COLO668 (cell line): ENCODE measurements at regions not wholly inside any gene's neighbourhood (a gene's known extent, or its start where the extent isn't known, plus 50 kb on each side); places are given as distances from the start of the nearest gene placed in this dataset.
A peak's percentile ranks its signal among the peaks of the same experiment; 100 is the strongest.

Experiments
- DNase-seq: peaks from one replicate; lab custom pipeline; 2025; ENCODE audit not compliant: unreplicated experiment; lab: John Stamatoyannopoulos, UW

GRCh38 chr9:108311745-108312144 lies 544.0 kb downstream of the ACTL7B start:
- DNase-seq = no peak

DNA sequence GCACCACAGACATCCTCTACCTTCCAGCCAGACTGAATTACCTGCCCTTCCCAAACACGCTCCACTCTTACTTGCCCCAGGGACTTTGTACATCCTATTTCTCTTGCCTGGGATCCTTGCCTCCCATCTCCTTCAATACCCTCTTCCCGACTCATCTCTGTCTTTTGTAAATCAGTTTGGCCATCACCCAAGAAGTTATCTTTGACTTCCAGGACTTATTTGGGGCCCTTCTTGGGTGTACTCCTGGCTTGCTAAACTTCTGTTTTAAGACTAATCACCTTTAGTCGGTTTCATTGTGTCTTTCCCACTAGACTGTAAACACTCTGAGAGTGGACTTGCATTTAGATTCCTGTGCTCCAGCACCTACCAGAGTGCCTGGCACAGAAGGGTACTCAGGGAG lies 545.6 kb downstream of the ACTL7B start:
- DNase-seq = no peak

DNA sequence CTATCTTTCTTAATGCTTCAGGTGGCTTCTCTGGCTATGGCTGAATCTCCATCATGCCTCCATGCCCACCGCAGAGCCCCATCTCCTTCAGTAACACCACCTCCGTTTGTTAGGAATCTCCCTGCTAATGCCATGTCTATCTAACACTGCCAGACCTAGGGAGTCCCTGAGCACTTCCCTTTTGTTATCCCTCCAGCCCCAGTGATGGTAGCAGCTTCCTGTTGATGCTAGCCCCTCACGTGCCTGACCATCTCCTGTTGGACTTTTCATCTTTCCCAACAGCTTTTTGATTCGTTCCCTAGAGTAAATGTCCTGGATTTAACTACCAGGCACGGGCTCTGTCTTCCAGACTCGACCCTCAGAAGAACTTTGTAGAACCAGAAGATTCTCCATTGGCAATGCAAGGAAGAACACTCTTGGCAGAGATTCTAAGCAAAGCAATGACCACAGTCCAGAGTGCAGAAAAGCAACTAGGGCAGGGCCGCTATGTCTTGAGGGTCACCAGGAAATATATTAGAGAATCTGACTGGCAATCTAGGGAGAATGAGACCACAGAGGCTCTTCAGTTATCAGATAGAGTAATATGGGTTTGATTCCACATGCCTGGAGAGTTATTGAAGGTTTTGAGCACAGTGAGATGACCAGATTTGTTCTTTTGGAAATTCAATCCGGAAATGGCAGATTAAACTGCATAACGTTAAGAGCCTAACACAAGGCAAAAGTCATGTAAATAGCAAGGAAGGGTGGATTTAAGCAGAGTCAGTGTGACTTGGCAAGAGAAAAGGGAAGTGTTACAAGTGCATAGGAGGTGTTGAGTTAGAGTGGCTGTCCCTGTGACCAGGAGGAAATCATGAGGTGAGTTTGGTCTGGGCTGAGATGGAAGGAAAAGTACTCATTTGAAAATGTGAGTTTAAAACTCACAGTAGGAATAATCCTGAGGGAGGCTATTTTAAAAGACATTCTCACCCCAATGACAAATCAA lies 555.2 kb downstream of the ACTL7B start:
- DNase-seq = no peak

DNA sequence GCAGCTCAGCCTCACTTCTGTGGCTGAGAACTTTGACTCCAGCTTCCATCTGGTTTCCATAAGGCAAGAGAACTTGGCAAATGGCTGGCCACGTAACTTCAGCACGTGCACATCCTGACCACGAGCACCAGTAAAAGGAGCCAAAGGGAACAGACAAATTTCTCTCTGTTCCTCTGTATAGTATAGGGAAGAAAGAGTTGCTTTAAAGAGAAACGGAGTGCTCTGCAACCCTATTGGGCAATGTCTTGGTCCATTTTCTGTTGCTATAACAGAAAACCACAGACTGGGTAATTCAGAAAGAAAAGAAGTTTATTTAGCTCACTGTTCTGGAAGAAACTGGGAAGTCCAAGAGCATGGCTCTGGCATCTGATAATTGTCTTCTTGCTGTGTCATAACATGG lies 558.7 kb downstream of the ACTL7B start:
- no peak for DNase-seq

- no peak for DNase-seq
Observed at GRCh38 chr9:108296056-108296455, 559.7 kb downstream of the ACTL7B start.

- no peak for DNase-seq
Observed at GRCh38 chr9:108291586-108291932, 564.2 kb downstream of the ACTL7B start.

DNA sequence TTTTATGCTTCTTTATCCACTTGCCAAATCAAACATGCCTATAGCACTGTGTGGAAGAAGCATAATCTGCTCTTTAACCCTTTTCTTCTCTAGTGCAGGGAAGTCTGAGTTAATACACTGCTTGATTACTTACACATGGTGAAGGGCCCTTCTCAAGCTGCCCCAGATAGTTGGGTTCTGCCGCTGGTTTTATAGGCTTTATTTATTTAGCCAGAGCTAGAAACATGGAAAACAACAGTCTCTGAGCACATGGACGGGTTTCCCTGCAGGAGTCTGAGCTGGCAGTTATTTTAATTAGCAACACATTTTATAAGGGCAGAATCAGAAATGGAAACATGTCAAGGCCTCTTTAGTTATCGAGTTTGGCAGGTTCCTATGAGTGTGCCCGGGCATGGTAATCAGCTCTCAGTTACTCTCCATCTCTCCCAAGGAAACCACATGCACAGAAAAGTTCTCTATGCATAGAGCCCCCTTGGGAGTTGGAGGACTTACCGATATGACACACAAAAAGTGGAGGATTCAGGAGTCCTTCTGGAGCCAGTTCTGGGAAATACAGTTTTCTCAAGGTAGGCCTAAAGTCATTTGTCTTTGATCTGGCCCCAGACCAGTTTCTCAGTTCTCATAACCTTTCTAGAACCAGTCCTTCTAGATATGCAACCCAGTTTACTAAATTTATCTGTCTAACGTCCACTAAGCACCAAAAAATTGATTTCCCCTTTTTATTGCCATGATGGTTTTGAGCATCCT lies 564.8 kb downstream of the ACTL7B start:
- DNase-seq = no peak

DNA sequence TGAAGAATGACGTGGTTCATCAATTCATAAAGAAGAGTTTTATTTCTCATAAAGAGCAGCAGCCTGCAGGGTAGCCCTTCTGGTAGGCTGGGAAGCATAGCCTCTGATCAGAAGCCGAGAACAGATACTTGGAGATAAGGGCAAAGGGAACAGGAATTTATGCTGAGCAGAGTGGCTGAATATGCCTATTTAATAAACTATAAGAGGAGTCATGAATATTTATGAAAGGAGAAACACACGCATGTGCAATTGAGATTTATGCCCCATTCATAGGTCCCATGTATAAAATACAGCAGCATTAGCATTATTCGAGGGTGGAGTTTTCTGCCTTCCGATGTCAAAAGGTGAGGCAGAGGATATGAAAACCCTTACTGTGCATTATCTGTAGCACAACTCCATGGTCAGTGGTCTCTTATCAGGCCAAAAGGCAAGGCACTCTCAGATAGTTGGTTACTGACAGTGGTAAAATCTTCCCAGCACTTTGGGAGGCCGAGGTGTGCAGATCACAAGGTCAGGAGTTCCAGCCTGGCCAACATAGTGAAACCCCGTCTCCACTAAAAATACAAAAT lies 569.1 kb downstream of the ACTL7B start:
- no peak for DNase-seq

- no peak for DNase-seq
Observed at GRCh38 chr9:108283696-108284095, 572.1 kb downstream of the ACTL7B start.

DNA sequence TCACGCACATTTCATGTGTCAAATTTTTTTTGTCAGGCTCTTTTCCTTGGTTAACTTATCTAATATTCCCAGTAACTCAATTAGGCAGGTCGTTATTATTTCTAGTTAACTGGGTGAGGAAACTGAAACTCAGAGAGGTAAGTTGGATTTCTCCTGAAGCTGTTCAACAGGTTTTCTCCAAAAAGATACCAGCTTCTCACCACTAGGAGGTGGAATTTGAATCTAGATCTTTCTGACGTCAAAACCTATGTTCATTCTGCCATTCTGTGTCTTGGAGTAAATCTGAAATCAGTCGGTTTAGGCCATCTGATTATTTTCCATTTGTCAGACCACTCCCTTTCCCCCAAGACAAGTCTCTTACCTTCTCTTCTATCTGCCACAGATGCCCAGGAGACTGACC lies 572.9 kb downstream of the ACTL7B start:
- DNase-seq = no peak

- DNase-seq = no peak
Observed at GRCh38 chr9:108281696-108282095, 574.1 kb downstream of the ACTL7B start.

GRCh38 chr9:108278341-108278740 lies 577.4 kb downstream of the ACTL7B start:
- no peak for DNase-seq

- no peak for DNase-seq
Observed at GRCh38 chr9:108277216-108277615, 578.6 kb downstream of the ACTL7B start.

DNA sequence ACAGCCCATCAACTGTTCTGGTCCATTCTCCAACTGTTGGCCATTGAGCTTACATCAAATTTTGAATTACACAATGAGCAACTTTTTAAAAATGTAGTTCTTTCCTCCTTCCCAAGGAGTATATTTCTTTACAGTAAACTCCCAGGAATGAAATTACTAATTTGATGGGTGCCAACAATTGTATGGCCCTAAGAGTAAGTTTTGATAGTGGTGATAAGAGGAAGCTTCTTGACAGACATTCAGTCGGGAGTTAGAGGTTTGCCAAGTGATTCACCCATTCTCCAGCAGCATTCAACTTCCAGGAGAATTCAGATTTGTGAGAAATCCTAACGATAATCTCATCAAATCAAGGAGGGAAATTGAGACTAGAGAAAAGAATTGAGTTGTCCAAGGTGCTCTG lies 579.9 kb downstream of the ACTL7B start:
- no peak for DNase-seq

DNA sequence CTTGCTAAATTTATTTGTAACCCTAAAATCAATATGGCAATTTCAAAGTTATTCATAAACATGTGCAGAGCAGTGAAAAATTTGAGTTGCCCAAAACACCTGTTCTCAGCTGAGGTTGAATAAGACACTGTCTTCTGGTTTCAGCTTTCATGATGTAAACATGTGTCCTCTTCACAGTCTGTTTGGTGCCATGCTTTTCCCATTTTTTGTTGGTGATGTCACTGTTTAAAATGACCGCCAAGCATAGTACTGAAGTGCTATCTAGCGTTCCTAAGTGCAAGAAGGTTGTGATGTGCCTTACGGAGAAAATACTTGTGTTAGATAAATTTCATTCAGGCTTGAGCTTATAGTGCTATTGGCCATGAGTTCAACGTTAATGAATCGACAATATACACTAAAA lies 580.8 kb downstream of the ACTL7B start:
- DNase-seq = no peak

DNA sequence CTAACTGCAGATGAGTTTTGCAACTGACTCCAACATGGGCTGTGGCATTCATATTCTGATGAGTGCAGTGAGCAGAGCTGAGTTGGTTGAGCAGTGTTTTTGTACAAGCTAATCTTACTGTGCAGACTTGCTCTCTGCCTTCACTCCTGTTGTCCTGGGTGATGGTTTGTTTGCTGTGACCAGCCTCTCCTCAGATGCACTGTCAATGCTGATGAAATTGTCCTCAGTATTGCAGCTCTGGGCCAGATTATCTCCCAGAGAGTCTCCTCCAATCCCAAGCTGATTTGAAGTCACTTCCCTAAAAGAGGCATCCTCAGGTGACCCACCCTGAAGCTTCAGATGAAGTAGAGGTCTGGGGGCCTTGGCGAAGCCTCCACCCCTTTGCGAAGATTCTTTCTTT lies 581.8 kb downstream of the ACTL7B start:
- DNase-seq = no peak

GRCh38 chr9:108272349-108272899 lies 583.4 kb downstream of the ACTL7B start:
- DNase-seq = peak; percentile 73

DNA sequence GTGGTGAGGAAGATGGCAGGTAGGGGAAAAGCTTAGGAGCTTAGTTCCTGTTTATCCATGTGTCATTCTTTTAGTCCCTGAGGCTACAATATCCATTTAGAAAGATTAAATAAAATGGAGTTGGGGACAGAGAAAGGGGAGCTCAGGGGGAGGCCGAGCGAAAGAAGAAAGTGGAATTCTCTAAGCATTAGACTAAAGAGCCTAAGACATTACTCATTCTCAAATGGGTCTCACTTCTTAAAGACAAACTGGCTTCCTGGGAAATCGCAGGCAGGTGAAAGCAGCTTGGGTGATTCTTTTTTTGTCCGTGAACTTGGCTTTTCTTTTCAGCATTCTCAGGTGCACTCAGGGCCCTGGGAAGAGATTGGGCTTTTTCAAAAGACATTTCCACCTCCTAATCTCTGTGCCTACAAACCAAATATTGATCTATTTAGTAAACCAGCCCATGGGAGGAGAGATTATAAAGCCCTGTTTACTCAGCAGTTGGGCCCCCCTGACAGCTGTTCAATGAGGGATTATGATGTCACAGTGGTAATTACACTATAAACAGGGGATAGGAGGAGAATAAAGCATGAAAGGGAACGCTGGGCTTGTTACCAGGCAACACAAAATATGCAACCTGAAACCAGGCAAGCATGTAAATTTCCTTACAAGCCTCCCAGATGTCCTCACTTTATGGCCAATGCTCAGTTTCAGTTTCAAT lies 584.0 kb downstream of the ACTL7B start:
- DNase-seq = peak; percentile 84

DNA sequence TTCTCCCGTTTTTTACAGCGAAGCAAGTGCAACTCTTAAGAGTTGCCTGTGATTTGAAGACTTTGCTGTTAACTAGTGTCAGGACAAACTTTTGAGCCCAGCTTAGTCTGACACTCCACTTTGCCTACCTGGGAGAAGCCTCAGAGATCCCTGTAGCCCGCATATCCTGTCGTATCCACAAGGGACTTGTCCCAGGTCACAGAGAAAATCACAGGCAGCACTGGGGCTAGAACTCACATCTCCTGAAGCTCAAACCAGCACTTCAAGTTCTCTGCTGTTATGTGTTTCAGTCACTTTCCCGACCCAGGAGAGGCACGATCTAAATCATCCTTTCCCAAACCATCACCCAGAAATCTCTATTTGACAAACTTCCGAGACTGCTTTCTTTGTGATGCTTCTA lies 584.5 kb downstream of the ACTL7B start:
- no peak for DNase-seq

DNA sequence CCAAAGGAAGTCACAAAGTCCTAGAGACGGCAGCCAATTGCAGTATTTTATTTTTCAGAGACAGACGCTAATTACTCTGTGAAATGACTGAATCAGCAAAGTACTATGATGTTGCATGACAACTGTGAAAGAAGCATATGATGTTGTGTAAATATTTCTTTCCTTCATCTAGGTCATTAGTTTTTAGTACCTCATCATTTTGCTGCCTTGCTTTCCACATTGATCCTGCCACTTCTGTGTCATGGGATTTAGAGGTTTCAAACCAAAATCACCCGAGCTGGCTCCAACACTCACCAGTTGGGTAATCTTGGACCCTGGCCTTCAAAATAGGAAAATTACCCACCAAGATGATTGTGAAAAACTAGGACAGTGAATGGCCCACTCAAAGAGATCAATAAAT lies 585.2 kb downstream of the ACTL7B start:
- DNase-seq = no peak

DNA sequence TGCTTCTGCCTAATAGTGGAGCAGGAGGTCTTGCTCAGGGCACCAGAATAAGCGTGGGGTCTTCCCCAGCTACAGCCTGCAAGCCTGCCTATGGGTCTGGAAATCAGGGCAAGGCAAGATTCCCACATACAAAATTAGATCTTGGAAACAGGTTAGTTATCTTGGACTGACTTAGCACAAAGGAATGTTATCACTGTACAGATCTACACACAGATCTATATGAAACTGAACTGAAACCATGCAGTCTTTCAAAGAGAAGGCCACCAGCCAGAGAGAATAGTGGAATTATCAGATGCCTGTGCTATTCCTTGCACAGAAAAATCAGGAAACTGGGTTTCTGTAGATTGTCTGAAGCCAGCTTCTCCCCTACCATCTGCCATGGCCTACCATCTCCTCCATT lies 585.7 kb downstream of the ACTL7B start:
- DNase-seq = no peak
